GM10248 (cell line): ENCODE measurements at regions not wholly inside any gene's neighbourhood (a gene's known extent, or its start where the extent isn't known, plus 50 kb on each side); places are given as distances from the start of the nearest gene placed in this dataset.

ENCODE experiments used
- CTCF ChIA-PET: fragments of 300-600 bp; sonication (Branson Sonifier 250); formaldehyde crosslinking; extraction: SDS; loops from one replicate; lab custom pipeline; 2021; ENCODE audit warnings: antibody characterized with exemption; lab: Yijun Ruan, JAX
- POLR2A ChIA-PET: fragments of 350-650 bp; sonication (Branson Sonifier 250); formaldehyde crosslinking; extraction: SDS; loops from one replicate; lab custom pipeline; 2020; ENCODE audit warnings: antibody characterized with exemption; lab: Yijun Ruan, JAX
- DNase-seq: peaks from one replicate; pipeline ENCODE4 v3.0.0; 2012; ENCODE audit errors: extremely low spot score
- CTCF ChIP-seq: IDR thresholded peaks from 2 replicates; pipeline ENCODE4 v1.5.1; 2012; ENCODE audit warnings: mild to moderate bottlenecking, low read depth; ENCODE audit errors: extremely low read depth, missing control alignments, control extremely low read depth

GRCh38 chr1:119285482-119285881 lies 83.1 kb upstream of the HAO2 start:
- POLR2A ChIA-PET, result no interaction called here
- no peak for DNase-seq
- no peak for TF ChIP-seq CTCF
- CTCF ChIA-PET, result interaction anchor here (0.9 to 5.0 kb wide), 10 partner anchors 9 to 92 kb away, joined by 3 to 49 read pairs (median 4); partner anchors contain the start of gene HAO2

GRCh38 chr1:119286587-119287181 lies 81.9 kb upstream of the HAO2 start:
- peak; percentile 74 for TF ChIP-seq CTCF
- CTCF ChIA-PET, result interaction anchor here (0.7 to 5.0 kb wide), 13 partner anchors 10 to 87 kb away, joined by 3 to 49 read pairs (median 4); partner anchors contain the start of gene HAO2
- POLR2A ChIA-PET, result no interaction called here
- DNase-seq, result peak; percentile 51

- TF ChIP-seq CTCF, result no peak
- ChIA-PET CTCF (interaction anchor here (1.3 to 5.0 kb wide), 2 partner anchors 13 to 80 kb away, joined by 5 to 49 read pairs; partner anchors contain the start of gene HAO2), POLR2A (no interaction called here)
- no peak for DNase-seq
These were observed 79.8 kb upstream of the HAO2 start for GRCh38 chr1:119288751-119289150.

- no peak for DNase-seq
- TF ChIP-seq CTCF, result no peak
- POLR2A ChIA-PET, result no interaction called here
- CTCF ChIA-PET, result interaction anchor here (1.1 to 1.8 kb wide), 3 partner anchors 8 to 27 kb away, joined by 3 to 9 read pairs (median 6); no protein-coding TSS in a partner anchor
These were observed 78.3 kb upstream of the HAO2 start for GRCh38 chr1:119290297-119290696.

GRCh38 chr1:119291611-119292206 lies 76.9 kb upstream of the HAO2 start:
- DNase-seq, result no peak
- no peak for TF ChIP-seq CTCF
- POLR2A ChIA-PET, result no interaction called here
- CTCF ChIA-PET, result interaction anchor here (1.1 to 1.8 kb wide), 5 partner anchors 8 to 37 kb away, joined by 3 to 9 read pairs (median 5); no protein-coding TSS in a partner anchor

GRCh38 chr1:119293797-119294196 lies 74.8 kb upstream of the HAO2 start:
- ChIA-PET CTCF (interaction anchor here (1.2 kb wide), 1 partner anchor 10 kb away, joined by 4 read pairs; no protein-coding TSS in a partner anchor), POLR2A (no interaction called here)
- no peak for DNase-seq
- TF ChIP-seq CTCF, result no peak
